NCI-H748 (cell line): ENCODE measurements at regions not wholly inside any gene's neighbourhood (a gene's known extent, or its start where the extent isn't known, plus 50 kb on each side); places are given as distances from the start of the nearest gene placed in this dataset.

Source experiments
- DNase-seq: peaks from one replicate; lab custom pipeline; 2025; ENCODE audit not compliant: unreplicated experiment; lab: John Stamatoyannopoulos, UW

DNA sequence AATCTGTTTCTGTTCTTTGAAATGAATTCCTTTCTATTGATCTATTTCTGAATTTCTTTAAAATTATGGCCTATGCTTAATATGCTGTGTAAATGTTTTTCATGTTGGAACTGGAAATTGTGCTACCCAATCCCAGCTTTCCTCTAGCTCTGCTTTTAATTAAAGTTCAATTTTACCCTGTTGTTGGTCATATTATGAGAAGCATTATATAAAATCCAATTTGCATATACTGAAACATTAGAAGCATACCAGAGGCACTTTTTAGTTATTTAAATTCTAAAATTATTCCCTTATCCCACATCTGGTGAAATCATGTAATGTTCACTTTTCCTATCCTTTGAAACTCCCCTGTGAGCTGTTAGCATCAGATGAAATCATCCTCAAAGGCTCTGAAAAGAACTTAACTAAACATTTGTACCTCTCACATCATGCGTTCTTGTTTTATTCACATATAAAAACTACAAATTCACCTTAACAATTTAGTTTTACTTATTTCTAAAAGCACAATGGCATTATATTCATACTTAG lies 160.6 kb upstream of the COL21A1 start:
- DNase-seq, result no peak

DNA sequence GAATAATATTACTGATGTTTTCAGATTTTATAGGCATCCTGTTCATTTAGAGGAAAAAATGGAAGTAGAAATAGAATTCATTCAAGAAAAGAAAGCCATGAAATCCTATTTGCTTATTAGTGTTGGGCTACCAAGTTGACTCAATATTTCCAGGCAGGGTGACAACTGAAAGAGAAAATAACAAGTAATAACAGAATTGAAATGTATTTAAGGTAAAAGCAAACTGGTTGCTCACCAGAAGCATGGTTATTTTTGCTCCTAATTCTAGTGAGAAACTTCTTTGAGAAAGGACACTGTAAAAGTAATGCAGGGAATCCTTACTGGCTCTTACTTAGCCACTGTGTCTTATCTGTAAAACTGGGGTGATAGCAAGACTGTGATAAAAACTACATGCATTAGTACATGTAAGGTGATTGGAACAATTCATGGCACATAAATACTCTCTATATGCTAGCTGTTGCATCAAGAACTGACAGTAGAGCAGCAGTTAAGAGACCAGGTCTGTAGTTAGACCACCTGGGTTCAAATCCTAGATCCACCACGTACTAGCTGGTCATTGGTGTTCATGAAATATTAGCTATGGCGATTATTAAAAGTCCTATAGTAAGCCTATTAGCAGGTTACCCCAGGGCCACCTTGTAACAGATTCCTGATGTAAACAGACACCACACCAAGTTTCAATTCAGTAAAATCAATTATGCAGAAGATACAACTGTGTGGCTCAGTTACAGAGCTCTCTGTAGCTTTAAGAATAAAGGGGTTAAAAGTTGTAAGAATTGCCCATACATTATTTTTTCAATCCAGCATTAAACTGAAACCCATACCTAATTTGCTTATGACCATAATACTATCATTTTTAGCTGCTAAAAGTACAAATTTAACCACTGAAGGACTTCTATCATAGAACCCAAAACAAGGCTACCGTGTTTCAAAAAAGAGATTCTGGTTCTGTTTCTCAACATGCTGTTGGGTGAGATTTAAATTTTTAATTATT lies 159.2 kb upstream of the COL21A1 start:
- DNase-seq, result no peak

DNA sequence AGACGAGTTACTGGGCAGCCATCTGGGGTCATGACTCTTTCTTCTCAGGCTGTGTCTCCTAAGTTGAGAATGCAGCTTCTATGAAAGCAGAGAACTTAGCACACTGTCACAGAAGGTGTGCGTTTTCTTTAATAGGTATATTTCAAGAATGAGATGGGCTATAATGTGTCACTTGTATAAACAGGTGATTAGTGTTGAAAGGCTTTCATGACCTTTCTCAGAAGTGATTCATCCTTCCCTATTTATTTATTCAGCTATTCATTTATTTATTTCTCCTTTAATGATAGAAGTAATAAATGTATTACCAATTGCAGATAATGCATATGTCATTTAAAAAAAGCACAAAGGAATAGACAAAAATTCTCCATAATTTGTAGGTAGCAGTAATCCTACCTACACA lies 157.2 kb upstream of the COL21A1 start:
- no peak for DNase-seq

GRCh38 chr6:56403745-56404144 lies 156.4 kb upstream of the COL21A1 start:
- no peak for DNase-seq

GRCh38 chr6:56401477-56402070 lies 154.2 kb upstream of the COL21A1 start:
- DNase-seq, result no peak

- DNase-seq, result peak; percentile 62
Measured at GRCh38 chr6:56400273-56400672, 152.9 kb upstream of the COL21A1 start.

GRCh38 chr6:56399672-56400263 lies 152.4 kb upstream of the COL21A1 start:
- peak; percentile 97 for DNase-seq

GRCh38 chr6:56399250-56399671 lies 151.9 kb upstream of the COL21A1 start:
- no peak for DNase-seq

- no peak for DNase-seq
Measured at GRCh38 chr6:56396435-56396834, 149.1 kb upstream of the COL21A1 start.

DNA sequence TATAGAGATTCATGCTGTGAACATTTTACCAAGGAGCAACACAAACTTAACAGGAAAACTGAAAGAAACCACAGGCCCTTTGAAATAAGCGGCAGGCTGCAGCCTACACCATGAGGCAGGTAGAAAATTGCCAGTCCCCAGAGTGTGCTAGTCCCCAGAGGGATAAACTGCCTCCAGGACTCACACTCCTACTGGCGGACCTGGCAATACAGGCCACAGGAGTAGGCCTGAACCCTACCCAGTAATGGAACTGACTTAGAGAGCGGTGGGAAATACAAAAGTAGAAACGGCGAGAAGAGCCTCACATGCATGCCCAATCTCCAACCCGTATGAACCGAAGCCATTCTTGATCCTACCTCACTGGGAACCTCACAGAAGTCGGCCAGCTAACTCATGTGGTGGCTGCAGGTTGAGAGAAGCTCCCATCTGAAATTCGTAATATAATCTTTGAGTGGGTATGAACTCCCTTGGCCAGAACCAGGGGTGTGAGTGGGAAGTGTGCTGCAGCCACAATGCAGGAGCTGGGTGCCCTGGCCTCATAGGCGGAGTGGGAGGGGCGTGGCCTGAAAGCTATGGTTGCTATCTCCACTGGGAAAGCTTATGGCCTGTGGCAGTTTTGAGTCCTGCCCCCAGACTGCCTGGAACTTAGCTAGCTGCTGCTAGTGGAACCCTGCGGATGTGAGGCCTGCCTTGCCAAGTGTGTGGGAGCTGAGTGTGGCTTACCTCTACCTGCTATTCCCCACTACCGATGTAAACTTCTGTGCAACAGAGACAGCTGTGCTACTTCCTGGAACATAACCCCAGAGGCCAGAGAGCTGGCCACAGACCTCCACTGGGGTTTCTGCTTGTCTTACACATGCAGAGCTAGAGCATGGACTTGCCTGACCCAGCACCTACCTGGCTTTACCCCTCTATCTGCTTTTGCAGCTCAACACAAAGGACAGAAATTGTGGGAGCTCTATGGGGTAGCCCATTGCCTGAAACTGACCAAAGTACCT lies 146.5 kb upstream of the COL21A1 start:
- DNase-seq, result no peak

DNA sequence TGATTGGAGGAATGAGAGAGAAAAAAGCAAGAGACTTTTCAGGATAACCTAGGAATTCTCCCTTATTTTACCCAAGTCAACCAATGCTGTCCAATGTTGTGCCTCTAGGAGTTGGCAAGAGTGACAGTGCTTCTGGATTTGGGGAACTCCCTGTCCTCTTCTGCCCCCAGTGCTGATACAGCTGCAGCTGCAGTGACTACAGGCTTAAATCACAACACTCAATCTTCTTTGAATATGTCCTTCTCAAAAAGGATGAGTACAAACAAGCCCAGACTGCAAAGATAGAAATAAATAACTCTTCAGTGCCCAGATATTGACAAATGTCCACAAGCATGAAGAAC lies 141.0 kb upstream of the COL21A1 start:
- DNase-seq, result no peak

DNA sequence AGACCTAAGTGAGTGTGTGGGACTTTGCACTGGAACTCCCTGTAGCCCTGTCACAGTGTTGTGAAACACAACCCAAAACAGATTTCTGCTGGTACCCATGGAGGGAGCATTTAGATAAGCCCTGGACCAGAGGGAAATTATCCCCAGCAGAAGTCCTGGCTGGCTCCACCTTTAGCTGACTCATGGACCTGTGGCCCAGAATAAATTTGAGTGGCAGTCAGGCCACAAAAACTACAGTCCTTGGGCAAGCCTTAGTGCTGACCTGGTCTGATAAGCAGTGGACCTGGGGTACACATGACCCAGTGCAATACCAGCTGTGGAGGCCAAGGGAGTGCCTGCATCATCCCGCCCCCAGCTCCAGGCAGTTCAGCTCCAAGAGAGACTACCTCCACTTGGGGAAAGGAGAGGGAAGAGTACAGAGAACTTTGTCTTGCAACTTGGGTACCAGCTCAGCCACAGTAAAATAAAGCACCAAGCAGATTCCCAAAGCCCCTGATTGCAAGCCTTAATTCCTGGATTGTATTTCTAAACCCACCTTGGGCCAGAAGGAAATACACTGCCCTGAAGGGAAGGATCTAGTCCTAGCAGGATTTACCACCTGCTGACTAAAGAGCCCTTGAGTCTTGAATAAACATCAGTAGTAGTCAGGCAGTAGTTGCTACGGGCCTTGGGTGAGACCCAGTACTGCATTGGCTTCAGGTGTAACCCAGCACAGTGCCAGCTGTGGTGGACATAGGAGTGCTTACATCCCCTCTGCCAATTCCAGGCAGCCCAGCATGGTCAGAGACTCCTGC lies 140.4 kb upstream of the COL21A1 start:
- peak; percentile 76 for DNase-seq

DNA sequence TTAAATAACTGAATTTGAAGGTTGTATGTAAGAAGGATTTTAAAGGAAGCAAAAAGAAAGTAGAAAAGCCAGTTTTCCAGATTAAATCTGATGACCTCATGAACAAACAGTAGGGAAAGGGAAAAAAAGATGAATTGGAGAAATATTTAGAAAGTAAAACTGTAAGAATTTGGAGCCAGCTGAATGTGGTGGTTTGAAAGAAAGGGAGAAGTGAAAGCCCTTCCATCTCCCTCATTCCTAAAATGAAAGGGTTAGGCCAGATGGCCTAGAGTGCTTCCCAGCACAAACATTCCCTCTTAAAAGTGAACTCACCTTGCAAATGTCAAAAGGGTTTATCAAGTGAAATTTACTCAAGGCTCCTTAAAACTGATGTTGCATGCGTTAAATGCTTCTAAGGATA lies 139.3 kb upstream of the COL21A1 start:
- DNase-seq, result no peak

DNA sequence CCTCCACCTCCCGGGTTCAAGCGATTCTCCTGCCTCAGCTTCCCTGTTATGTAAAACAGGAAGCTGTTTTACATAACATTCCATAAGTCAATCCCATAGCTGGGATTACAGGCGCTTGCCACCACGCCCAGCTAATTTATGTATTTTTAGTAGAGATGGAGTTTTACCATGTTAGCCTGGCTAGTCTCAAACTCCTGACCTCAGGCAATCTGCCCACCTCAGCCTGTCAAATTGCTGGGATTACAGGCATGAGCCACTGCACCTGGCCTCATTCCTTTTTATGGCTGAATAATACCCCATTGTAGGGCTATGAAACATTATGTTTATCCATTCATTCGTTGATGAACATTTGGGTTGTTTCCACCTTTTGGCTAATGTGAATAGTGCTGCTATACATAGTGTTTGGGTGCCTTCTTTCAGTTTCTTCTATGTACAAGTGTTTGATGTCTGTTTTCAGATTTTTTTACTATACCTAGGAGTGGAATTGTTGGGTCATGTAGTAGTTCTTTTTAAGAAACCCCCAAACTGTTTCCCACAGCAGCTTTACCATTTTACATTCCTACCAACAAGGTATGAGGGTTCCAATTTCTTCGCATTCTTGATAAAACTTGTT lies 138.7 kb upstream of the COL21A1 start:
- no peak for DNase-seq

- no peak for DNase-seq
Measured at GRCh38 chr6:56383160-56383559, 135.8 kb upstream of the COL21A1 start.

DNA sequence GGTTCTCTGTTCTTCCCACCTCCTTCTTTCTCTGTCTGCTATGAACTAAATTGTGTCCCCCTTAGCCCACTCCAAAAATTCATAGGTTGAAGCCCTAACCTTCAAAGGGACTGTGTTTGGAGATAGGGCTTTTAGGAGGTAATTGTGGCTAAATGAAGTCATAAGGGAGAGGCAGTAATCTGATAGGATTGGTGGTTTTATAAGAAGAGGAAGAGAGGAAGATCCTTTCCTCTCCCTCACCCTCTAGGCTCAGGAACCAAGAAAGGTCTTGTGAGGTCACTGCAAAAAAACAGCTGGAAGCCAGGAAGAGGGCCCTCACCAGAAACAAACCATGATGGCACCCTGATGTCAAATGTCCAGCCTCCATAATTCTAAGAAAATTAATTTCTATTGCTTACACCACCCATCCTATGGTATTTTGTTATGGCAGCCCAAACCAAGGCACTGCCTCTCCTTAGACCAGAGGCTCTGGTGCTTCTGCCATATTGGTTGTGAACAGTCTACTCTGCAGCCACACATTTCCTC lies 135.1 kb upstream of the COL21A1 start:
- no peak for DNase-seq

GRCh38 chr6:56381801-56382251 lies 134.4 kb upstream of the COL21A1 start:
- DNase-seq, result peak; percentile 54

- DNase-seq, result no peak
Measured at GRCh38 chr6:56380476-56380875, 133.1 kb upstream of the COL21A1 start.

DNA sequence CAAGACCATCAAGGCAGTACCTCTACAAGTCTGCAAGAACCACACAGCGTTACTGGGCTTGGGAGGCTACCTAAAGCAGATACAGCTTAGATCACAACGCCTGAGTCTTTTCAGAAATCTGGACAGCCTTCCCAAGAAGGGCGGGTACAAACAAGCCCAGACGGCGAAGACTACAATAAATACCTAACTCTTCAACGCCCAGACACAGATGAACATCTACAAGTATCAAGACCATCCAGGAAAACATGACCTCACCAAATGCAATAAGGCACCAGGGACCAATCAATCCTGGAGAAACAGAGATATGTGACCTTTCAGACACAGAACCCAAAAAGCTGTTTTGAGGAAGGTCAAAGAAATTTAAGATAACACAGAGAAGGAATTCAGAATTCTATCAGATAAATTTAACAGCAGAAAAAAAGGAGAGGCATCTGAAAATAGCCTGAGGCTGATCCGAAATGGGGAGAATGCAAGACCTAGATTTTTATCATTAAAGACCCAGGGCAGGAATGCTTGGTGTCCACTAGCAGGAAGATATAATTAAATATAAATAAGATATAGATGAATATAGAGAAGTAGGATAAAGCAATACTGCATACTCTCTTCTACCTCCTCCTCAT lies 131.7 kb upstream of the COL21A1 start:
- DNase-seq, result no peak
